ENCODE measurements at regions not wholly inside any gene's neighbourhood (a gene's known extent, or its start where the extent isn't known, plus 50 kb on each side); places are given as distances from the start of the nearest gene placed in this dataset.

DNA sequence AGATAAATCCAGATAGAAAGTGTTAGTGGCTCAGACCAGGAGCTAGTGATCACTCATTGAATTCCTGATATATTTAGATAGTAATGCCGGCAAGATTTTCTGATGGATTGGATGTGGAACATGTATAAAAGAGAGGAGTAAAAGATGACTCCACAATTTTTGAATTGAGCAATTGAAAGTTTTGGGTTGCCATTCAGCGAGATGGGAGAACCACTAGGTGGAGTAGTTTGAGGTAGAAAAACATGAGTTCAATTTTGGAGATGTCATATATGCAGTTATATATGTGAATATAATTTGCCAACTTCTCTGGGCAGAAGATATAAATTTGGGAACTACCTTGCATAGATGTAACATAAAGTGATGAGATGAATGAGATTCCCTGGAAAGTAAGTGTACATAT lies 502.5 kb upstream of the SEMA6A start:
- TF ChIP-seq, protein P1, sequence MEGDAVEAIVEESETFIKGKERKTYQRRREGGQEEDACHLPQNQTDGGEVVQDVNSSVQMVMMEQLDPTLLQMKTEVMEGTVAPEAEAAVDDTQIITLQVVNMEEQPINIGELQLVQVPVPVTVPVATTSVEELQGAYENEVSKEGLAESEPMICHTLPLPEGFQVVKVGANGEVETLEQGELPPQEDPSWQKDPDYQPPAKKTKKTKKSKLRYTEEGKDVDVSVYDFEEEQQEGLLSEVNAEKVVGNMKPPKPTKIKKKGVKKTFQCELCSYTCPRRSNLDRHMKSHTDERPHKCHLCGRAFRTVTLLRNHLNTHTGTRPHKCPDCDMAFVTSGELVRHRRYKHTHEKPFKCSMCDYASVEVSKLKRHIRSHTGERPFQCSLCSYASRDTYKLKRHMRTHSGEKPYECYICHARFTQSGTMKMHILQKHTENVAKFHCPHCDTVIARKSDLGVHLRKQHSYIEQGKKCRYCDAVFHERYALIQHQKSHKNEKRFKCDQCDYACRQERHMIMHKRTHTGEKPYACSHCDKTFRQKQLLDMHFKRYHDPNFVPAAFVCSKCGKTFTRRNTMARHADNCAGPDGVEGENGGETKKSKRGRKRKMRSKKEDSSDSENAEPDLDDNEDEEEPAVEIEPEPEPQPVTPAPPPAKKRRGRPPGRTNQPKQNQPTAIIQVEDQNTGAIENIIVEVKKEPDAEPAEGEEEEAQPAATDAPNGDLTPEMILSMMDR (IDR thresholded peaks at IDR 0.05): peak in 4 of 7 experiments; percentile 6 to 42 (median 26)
- TF ChIP-seq POLR2A (IDR thresholded peaks at IDR 0.05): no peak
